Colonic mucosa (tissue), 4 donors: ENCODE measurements at regions not wholly inside any gene's neighbourhood (a gene's known extent, or its start where the extent isn't known, plus 50 kb on each side); places are given as distances from the start of the nearest gene placed in this dataset.

Source experiments
- DNase-seq: peaks from one replicate; pipeline ENCODE4 v3.0.0-alpha.2; 2020
- H3K27ac ChIP-seq: fragments of 200-600 bp; one replicate; pipeline ENCODE4 v1.8.0; 2021
- H3K27me3 ChIP-seq: fragments of 200-600 bp; one replicate; pipeline ENCODE4 v1.8.0; 2021
- H3K36me3 ChIP-seq: fragments of 200-600 bp; one replicate; pipeline ENCODE4 v1.8.0; 2021
- H3K4me1 ChIP-seq: fragments of 200-600 bp; one replicate; pipeline ENCODE4 v1.8.0; 2021; ENCODE audit warnings: mild to moderate bottlenecking
- H3K4me3 ChIP-seq: fragments of 200-600 bp; one replicate; pipeline ENCODE4 v1.8.0; 2021
- H3K9ac ChIP-seq, 2 donors: one replicate each; pipeline ENCODE4 v1.7.0; 2013; ENCODE audit warnings: control low read depth in 2 of 2, low read depth in 2 of 2, low read length in 2 of 2
- H3K9me3 ChIP-seq: fragments of 200-600 bp; one replicate; pipeline ENCODE4 v1.8.0; 2021
- intact Hi-C: fragments of 100-400 bp; cut with DNase I; formaldehyde crosslinking; loops from one replicate; pipeline ENCODE4 v1.14.1; 2022
- TF ChIP-seq, protein P1 (sequence below): fragments of 200-600 bp; IDR thresholded peaks from one replicate; pipeline ENCODE4 v1.8.0; 2022; ENCODE audit warnings: antibody characterized with exemption, mild to moderate bottlenecking
- donor health status: healthy.
- donor health status: DM: no; HTN: no; CAD: no.
- donor health status: DM: no; HTN: no; CAD: no.

GRCh38 chr10:21399392-21400035 lies 126.0 kb downstream of the SKIDA1 start:
- H3K27me3 ChIP-seq: no peaks in the 10 kb centered on the region
- TF ChIP-seq, protein P1, sequence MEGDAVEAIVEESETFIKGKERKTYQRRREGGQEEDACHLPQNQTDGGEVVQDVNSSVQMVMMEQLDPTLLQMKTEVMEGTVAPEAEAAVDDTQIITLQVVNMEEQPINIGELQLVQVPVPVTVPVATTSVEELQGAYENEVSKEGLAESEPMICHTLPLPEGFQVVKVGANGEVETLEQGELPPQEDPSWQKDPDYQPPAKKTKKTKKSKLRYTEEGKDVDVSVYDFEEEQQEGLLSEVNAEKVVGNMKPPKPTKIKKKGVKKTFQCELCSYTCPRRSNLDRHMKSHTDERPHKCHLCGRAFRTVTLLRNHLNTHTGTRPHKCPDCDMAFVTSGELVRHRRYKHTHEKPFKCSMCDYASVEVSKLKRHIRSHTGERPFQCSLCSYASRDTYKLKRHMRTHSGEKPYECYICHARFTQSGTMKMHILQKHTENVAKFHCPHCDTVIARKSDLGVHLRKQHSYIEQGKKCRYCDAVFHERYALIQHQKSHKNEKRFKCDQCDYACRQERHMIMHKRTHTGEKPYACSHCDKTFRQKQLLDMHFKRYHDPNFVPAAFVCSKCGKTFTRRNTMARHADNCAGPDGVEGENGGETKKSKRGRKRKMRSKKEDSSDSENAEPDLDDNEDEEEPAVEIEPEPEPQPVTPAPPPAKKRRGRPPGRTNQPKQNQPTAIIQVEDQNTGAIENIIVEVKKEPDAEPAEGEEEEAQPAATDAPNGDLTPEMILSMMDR: no peak
- H3K4me1 ChIP-seq: no peaks in the 10 kb centered on the region
- no peak overlapping the region for H3K27ac ChIP-seq
- no peaks in the 10 kb centered on the region for H3K36me3 ChIP-seq
- H3K9me3 ChIP-seq: no peaks in the 10 kb centered on the region
- DNase-seq: no peak
- no peak overlapping the region for H3K9ac ChIP-seq
- intact Hi-C loops: no loop called here
- no peak overlapping the region for H3K4me3 ChIP-seq

DNA sequence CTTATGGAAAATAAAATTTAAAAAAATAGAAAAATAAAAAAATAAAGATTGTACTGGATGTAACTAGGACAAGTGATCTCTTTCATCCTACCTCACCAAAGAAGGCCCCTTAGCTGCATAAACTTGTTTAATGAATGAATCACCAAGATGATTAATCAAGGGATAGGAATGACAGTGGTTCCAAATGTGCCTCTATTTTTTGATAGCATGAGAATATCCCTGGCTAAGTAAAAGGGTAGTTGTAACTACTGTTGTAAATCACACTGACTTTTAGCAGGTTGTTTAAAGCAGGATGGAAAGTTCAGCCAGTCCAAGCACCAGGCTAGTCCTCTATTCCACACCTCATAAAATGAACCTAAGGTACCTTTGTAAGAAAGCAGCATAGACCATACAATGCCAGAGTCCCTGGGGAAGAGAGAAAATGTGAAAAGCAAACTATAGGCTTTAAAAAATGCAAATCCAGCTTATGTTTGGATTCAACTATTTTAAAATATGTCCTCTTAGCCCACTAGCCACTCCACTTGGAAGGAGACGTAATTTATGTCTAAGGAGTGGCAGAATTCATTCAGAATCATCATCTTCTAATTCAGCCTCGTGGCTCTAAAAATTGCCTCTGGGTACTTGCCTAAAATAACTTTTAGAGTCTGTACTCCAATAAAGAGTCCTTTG lies 126.8 kb downstream of the SKIDA1 start:
- Histone ChIP-seq H3K4me1 (no peaks in the 10 kb centered on the region), H3K4me3 (no peak overlapping the region), H3K27me3 (no peaks in the 10 kb centered on the region), H3K9me3 (no peaks in the 10 kb centered on the region), H3K9ac (no peak overlapping the region), H3K27ac (no peak overlapping the region), H3K36me3 (no peaks in the 10 kb centered on the region)
- no peak for DNase-seq
- intact Hi-C loops: no loop called here
- TF ChIP-seq, protein P1: no peak

- Histone ChIP-seq H3K9me3 (no peaks in the 10 kb centered on the region), H3K9ac (no peak overlapping the region), H3K4me3 (no peak overlapping the region), H3K27me3 (no peaks in the 10 kb centered on the region), H3K4me1 (no peaks in the 10 kb centered on the region), H3K27ac (no peak overlapping the region), H3K36me3 (no peaks in the 10 kb centered on the region)
- intact Hi-C loops: no loop called here
- TF ChIP-seq, protein P1: no peak
- no peak for DNase-seq
Observed at GRCh38 chr10:21396889-21397288, 128.6 kb downstream of the SKIDA1 start.

GRCh38 chr10:21393931-21394330 lies 131.6 kb downstream of the SKIDA1 start:
- no peaks in the 10 kb centered on the region for H3K27me3 ChIP-seq
- no peak overlapping the region for H3K27ac ChIP-seq
- intact Hi-C loops: no loop called here
- no peak overlapping the region for H3K4me3 ChIP-seq
- H3K9ac ChIP-seq: no peak overlapping the region
- no peaks in the 10 kb centered on the region for H3K4me1 ChIP-seq
- TF ChIP-seq, protein P1: no peak
- H3K9me3 ChIP-seq: no peaks in the 10 kb centered on the region
- DNase-seq: no peak
- H3K36me3 ChIP-seq: no peaks in the 10 kb centered on the region

GRCh38 chr10:21388589-21388988 lies 136.9 kb downstream of the SKIDA1 start:
- no peak for DNase-seq
- intact Hi-C loops: no loop called here
- Histone ChIP-seq H3K27me3 (no peaks in the 10 kb centered on the region), H3K4me3 (no peak overlapping the region), H3K27ac (no peak overlapping the region), H3K36me3 (no peaks in the 10 kb centered on the region), H3K4me1 (no peaks in the 10 kb centered on the region), H3K9ac (no peak overlapping the region), H3K9me3 (no peaks in the 10 kb centered on the region)
- TF ChIP-seq, protein P1: no peak
